ENCODE measurements at regions not wholly inside any gene's neighbourhood (a gene's known extent, or its start where the extent isn't known, plus 50 kb on each side); places are given as distances from the start of the nearest gene placed in this dataset.

GRCh38 chr2:120879431-120880295, 144.0 kb downstream of the GLI2 start:
- H2AFZ ChIP-seq = no peak overlapping the region
- H3K9me2 ChIP-seq (replicated peaks; ENCODE audit: insufficient read depth) = no peaks in the 10 kb centered on the region
- no peaks in the 10 kb centered on the region for H3K9me3 ChIP-seq (ENCODE audit: low read depth)
- no peak overlapping the region for H3K4me2 ChIP-seq
- no peak for DNase-seq (ENCODE audit: low spot score)
- H3K79me2 ChIP-seq = peaks cover 13% of the 10 kb centered on the region
- H4K20me1 ChIP-seq (ENCODE audit: insufficient read depth, poor library complexity, severe bottlenecking) = no peaks in the 10 kb centered on the region
- TF ChIP-seq EZH2phosphoT487 (IDR thresholded peaks at IDR 0.05; ENCODE audit: low read depth, severe bottlenecking, unreplicated experiment) (no peak), EZH2 (IDR thresholded peaks at IDR 0.05; ENCODE audit: borderline replicate concordance) (no peak)
- TF ChIP-seq, protein P1, sequence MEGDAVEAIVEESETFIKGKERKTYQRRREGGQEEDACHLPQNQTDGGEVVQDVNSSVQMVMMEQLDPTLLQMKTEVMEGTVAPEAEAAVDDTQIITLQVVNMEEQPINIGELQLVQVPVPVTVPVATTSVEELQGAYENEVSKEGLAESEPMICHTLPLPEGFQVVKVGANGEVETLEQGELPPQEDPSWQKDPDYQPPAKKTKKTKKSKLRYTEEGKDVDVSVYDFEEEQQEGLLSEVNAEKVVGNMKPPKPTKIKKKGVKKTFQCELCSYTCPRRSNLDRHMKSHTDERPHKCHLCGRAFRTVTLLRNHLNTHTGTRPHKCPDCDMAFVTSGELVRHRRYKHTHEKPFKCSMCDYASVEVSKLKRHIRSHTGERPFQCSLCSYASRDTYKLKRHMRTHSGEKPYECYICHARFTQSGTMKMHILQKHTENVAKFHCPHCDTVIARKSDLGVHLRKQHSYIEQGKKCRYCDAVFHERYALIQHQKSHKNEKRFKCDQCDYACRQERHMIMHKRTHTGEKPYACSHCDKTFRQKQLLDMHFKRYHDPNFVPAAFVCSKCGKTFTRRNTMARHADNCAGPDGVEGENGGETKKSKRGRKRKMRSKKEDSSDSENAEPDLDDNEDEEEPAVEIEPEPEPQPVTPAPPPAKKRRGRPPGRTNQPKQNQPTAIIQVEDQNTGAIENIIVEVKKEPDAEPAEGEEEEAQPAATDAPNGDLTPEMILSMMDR (IDR thresholded peaks at IDR 0.05; ENCODE audit: poor library complexity) = no peak
- H3K27ac ChIP-seq = no peak overlapping the region
- WGBS (ENCODE audit: low lambda C conversion rate, missing lambda C conversion rate) = 81% methylated on average over 24 of the region's 24 CpGs
- H3K4me1 ChIP-seq (ENCODE audit: insufficient read depth) = peaks cover 5% of the 10 kb centered on the region
- H3K27me3 ChIP-seq = peaks cover 5% of the 10 kb centered on the region
- H3K4me3 ChIP-seq = no peak overlapping the region
- H3K36me3 ChIP-seq (replicated peaks; ENCODE audit: insufficient read depth, low read depth) = no peaks in the 10 kb centered on the region

DNA sequence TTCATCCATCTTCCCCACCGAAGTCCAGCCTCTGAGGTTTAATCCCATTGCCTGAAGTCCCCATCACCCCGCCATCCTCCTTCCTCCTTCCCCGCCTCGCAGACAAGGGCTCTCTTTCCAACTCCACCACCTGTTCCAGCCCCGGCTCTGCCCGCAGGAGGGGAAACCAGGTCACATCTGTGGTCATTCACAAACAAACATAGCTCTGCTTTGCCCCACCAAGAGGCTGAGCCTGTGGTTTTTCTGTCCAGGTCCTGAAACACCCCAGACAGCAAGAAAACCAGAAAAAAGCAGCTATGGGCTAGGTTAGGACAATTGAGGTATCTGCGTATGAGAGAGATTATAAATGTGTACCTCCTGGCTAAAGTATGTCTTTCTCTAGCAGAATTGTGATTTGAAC, 144.7 kb downstream of the GLI2 start:
- no peak overlapping the region for H3K27ac ChIP-seq
- 83% methylated on average over 7 of the region's 7 CpGs for WGBS (ENCODE audit: low lambda C conversion rate, missing lambda C conversion rate)
- no peaks in the 10 kb centered on the region for H3K4me1 ChIP-seq (ENCODE audit: insufficient read depth)
- DNase-seq (ENCODE audit: low spot score) = no peak
- no peaks in the 10 kb centered on the region for H3K36me3 ChIP-seq (replicated peaks; ENCODE audit: insufficient read depth, low read depth)
- no peaks in the 10 kb centered on the region for H3K9me2 ChIP-seq (replicated peaks; ENCODE audit: insufficient read depth)
- H3K4me2 ChIP-seq = no peak overlapping the region
- TF ChIP-seq, protein P1 (IDR thresholded peaks at IDR 0.05; ENCODE audit: poor library complexity) = no peak
- TF ChIP-seq EZH2phosphoT487 (IDR thresholded peaks at IDR 0.05; ENCODE audit: low read depth, severe bottlenecking, unreplicated experiment) = no peak
- TF ChIP-seq EZH2 (IDR thresholded peaks at IDR 0.05; ENCODE audit: borderline replicate concordance) = no peak
- no peak overlapping the region for H3K4me3 ChIP-seq
- H3K9me3 ChIP-seq (ENCODE audit: low read depth) = no peaks in the 10 kb centered on the region
- no peak overlapping the region for H2AFZ ChIP-seq
- H3K79me2 ChIP-seq = peaks cover 13% of the 10 kb centered on the region
- H4K20me1 ChIP-seq (ENCODE audit: insufficient read depth, poor library complexity, severe bottlenecking) = no peaks in the 10 kb centered on the region
- peaks cover 5% of the 10 kb centered on the region for H3K27me3 ChIP-seq

- WGBS (ENCODE audit: low lambda C conversion rate, missing lambda C conversion rate) = 83% methylated on average over 21 of the region's 21 CpGs
Measured at GRCh38 chr2:120881981-120882788, 146.5 kb downstream of the GLI2 start.

More at GRCh38 chr2:120881981-120882788, 146.5 kb downstream of the GLI2 start:
- Histone ChIP-seq H3K9me3 (ENCODE audit: low read depth) (no peaks in the 10 kb centered on the region), H3K4me1 (ENCODE audit: insufficient read depth) (no peaks in the 10 kb centered on the region), H3K4me3 (no peak overlapping the region), H3K79me2 (peaks cover 12% of the 10 kb centered on the region), H3K36me3 (replicated peaks; ENCODE audit: insufficient read depth, low read depth) (no peaks in the 10 kb centered on the region), H2AFZ (no peak overlapping the region), H3K4me2 (no peak overlapping the region), H4K20me1 (ENCODE audit: insufficient read depth, poor library complexity, severe bottlenecking) (no peaks in the 10 kb centered on the region), H3K27ac (no peak overlapping the region), H3K27me3 (peaks cover 5% of the 10 kb centered on the region), H3K9me2 (replicated peaks; ENCODE audit: insufficient read depth) (no peaks in the 10 kb centered on the region)
- DNase-seq (ENCODE audit: low spot score) = no peak
- no peak for TF ChIP-seq EZH2phosphoT487 (IDR thresholded peaks at IDR 0.05; ENCODE audit: low read depth, severe bottlenecking, unreplicated experiment)
- TF ChIP-seq EZH2 (IDR thresholded peaks at IDR 0.05; ENCODE audit: borderline replicate concordance) = no peak
- TF ChIP-seq, protein P1 (IDR thresholded peaks at IDR 0.05; ENCODE audit: poor library complexity) = no peak
